Activated CD4-positive, CD25-positive, alpha-beta regulatory T cell (primary cell): ENCODE measurements at regions not wholly inside any gene's neighbourhood (a gene's known extent, or its start where the extent isn't known, plus 50 kb on each side); places are given as distances from the start of the nearest gene placed in this dataset.
"Not testable (repeated sequence)": the region's sequence is repeated elsewhere in the genome, so short reads cannot be mapped to it uniquely, and the experiment has no call there.

Source experiments
- DNase-seq, 4 experiments: peaks; one replicate each; lab custom pipeline; 2025; lab: John Stamatoyannopoulos, UW

GRCh38 chr18:30163573-30163972 is 879.0 kb downstream of the DSC3 start:
- no peak for DNase-seq

DNA sequence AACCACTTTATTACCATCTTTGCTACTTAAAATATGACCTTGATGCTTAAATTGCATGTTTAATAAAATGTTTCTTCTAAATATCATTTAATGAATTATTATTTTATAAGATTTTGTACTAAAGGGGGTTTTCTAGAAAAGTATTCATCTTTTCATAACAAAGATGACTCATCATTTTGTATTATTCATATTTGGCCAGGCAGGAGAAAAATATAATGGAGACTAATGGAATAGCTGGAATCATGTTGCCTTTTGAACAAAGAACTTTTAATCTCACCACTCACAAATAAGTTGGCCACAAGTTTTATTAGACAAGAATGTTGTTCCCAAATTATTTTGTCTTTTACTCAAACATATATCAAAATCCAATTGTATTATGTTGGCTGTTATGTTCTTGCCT is 882.4 kb downstream of the DSC3 start:
- DNase-seq: no peak

- DNase-seq: no peak
Measured at GRCh38 chr18:30150586-30151250, 891.8 kb downstream of the DSC3 start.

- DNase-seq: no peak
Measured at GRCh38 chr18:30149585-30149984, 893.0 kb downstream of the DSC3 start.

DNA sequence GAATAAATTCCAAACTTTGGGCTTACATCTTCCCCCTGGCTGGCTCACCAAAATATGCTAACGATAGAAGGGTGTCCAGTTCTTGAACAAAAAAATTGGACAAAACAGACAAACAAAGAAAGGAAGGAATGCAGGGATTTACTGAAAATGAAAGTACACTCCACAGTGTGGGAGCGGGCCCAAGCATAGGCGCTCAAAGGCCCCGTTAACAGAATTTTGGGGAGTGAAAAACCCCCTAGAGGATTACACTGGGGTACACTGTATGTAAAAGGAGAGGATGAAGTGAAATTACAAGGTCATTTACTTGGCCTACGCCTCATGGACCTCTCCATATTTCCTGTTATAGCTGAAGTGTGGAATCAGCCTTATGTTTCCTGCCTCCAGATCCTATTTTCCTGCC is 899.7 kb downstream of the DSC3 start:
- DNase-seq: no peak

- no peak for DNase-seq
Measured at GRCh38 chr18:30142248-30142647, 900.3 kb downstream of the DSC3 start.

DNA sequence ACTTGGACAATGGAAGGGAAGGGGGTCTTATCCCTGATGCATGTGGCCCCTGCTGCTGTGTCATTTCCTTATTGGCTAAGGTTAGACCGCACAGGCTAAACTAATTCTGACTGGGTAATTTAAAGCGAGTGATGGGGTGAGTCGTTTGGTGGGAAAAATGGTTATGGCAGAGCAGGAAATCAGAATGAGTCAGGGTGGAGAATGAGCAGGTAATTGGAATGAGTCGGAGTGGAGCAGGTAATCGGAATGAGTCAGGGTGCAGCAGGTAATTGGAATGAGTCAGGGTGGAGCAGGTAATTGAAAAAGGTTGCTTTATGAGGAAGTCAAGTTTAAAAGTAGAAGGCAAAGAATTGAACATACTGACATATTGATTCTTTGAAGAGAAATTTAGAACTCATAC is 901.0 kb downstream of the DSC3 start:
- DNase-seq: not testable (repeated sequence)

- DNase-seq: no peak
Measured at GRCh38 chr18:30139631-30140287, 902.8 kb downstream of the DSC3 start.

DNA sequence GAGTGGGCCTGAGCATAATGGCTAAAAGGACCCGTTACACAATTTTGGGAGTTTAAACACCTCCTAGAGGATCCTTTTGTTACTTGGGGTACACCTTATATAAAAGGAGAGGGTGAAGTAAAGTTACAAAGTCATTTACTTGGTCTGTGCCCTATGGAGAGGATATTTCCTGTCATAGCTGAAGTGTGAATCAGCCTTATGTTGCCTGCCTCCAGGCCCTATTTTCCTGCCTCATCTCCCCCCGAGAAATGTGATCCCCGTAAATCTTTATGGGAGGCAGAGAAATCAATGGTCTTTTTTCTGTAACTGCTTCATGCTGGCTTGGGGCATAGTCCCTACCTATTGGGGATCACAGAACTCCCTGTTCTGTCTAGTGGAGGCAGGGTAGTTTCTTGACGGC is 906.6 kb downstream of the DSC3 start:
- no peak for DNase-seq

- DNase-seq: no peak
Measured at GRCh38 chr18:30134020-30134419, 908.5 kb downstream of the DSC3 start.

DNA sequence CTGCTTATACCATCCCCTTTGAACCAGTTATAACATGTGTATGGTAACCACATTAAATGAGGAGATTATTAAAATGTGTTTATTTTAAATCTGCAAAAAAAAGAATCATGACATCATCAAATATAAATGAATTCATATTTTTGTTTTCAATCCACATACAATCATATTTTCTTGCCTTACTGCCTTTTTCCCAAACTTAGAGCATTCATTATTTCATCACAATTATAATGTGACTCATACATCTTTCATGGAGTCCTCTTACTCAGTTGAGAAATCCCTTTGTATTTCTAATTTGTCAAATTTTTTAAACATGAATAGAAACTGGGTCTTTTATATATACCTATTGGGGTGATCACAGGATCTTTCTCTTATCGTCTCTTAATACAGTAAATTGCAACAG is 909.6 kb downstream of the DSC3 start:
- DNase-seq: no peak

- DNase-seq: no peak
Measured at GRCh38 chr18:30121397-30121796, 921.1 kb downstream of the DSC3 start.

DNA sequence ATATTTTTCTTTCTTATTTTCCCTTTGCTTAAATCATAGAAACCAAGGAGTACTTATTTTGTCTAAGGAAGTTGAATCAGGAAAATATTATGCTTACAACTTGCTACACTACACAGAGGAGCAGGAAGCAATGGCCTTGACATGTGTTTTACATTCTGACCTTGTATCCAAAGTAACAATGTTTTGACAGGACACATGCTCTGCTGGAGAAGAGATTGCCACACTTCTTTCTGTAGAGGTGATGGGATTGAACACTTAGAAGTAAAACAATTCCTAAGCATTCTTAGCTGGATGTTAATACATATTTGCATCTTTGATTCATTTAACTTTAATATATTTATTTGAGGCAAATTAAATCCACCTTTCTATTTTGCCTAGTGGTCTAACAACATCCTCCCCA is 929.1 kb downstream of the DSC3 start:
- DNase-seq: no peak

DNA sequence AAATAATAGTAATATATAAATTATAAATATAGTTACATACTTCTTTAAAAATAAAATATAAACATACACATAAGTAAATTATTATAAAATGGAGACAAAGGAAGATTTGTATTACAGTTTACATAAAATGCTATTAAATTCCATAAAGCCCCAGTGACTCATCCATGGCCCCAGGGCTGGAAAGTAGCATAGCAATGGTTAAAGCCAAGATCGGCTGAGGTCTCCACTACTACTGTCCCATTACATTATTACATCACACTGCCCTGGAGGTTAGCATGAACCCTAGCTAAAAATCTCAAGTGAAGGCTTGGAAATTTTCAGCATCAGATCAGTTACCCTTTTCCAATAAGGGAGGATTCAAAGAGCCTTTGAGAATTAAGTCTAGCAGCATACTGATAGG is 936.2 kb downstream of the DSC3 start:
- DNase-seq: no peak

- no peak for DNase-seq
Measured at GRCh38 chr18:30103881-30104280, 938.7 kb downstream of the DSC3 start.

- DNase-seq: no peak
Measured at GRCh38 chr18:30096796-30097195, 945.7 kb downstream of the DSC3 start.

DNA sequence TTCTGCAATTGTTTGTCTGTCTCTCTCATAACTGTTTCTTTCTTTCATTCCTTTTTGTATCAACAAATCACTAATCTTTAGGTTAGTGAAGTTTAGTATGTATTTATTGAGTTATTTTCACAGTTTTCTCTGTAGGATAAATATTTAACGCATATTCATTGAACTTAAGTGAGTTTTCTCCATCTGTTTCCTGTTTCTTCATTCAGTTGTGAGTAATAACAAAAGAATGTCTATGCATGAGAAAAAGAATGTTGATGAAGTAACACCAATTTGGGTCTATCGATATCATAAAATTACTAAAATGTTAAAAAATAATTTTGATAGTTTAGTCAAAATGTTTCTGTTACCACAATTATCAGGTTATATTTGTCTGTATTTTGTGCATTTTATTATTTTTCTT is 948.0 kb downstream of the DSC3 start:
- DNase-seq: no peak

DNA sequence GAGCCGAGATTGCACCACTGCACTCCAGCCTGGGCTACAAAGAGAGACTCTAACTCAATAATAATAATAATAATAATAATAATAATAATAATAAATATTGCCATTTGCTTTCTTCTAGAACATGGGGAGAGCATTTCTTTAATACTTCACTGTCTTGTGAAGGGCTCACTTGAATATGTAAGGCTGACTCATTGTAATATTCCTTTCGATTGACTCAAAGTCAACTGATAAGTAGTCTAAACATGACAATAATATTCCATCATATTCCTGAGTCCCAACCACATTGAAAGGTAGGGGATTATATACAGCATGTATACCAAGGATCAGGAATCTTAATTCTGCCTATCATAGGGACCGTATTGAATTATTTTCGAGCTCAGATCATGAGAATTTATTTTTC is 949.2 kb downstream of the DSC3 start:
- DNase-seq: no peak

GRCh38 chr18:30088238-30089015 is 954.1 kb downstream of the DSC3 start:
- no peak for DNase-seq

GRCh38 chr18:30086351-30086750 is 956.2 kb downstream of the DSC3 start:
- DNase-seq: no peak

GRCh38 chr18:30081122-30081521 is 961.4 kb downstream of the DSC3 start:
- no peak for DNase-seq

GRCh38 chr18:30072609-30073385 is 969.7 kb downstream of the DSC3 start:
- DNase-seq: no peak
